GM12872 (cell line): ENCODE measurements at regions not wholly inside any gene's neighbourhood (a gene's known extent, or its start where the extent isn't known, plus 50 kb on each side); places are given as distances from the start of the nearest gene placed in this dataset.

Experiments used
- TF ChIP-seq, protein P1 (sequence below): IDR thresholded peaks from 3 replicates; pipeline ENCODE4 v1.5.1; 2011; ENCODE audit warnings: low read depth, mild to moderate bottlenecking, low read length, moderate library complexity; ENCODE audit not compliant: insufficient read depth

DNA sequence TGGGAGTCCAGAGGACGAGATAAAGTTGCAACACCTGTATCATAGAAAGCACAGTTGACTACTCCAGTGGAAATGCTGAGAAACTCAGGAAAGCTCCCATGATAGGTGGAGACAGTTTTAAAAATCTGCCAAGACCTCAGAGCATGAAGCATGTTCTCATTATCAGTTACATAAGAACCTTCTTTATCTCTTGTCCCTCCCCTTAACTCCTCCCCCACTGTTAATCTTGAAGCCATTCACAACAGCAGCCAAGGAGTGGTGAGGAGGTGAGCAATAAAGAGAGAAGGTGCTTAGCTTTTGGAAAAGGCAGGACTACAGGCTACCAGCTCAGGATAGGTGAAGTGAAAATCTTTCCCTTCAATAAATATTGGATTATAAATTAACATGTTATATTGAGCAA is 657.9 kb downstream of the NYAP2 start:
- TF ChIP-seq, protein P1, sequence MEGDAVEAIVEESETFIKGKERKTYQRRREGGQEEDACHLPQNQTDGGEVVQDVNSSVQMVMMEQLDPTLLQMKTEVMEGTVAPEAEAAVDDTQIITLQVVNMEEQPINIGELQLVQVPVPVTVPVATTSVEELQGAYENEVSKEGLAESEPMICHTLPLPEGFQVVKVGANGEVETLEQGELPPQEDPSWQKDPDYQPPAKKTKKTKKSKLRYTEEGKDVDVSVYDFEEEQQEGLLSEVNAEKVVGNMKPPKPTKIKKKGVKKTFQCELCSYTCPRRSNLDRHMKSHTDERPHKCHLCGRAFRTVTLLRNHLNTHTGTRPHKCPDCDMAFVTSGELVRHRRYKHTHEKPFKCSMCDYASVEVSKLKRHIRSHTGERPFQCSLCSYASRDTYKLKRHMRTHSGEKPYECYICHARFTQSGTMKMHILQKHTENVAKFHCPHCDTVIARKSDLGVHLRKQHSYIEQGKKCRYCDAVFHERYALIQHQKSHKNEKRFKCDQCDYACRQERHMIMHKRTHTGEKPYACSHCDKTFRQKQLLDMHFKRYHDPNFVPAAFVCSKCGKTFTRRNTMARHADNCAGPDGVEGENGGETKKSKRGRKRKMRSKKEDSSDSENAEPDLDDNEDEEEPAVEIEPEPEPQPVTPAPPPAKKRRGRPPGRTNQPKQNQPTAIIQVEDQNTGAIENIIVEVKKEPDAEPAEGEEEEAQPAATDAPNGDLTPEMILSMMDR: no peak

DNA sequence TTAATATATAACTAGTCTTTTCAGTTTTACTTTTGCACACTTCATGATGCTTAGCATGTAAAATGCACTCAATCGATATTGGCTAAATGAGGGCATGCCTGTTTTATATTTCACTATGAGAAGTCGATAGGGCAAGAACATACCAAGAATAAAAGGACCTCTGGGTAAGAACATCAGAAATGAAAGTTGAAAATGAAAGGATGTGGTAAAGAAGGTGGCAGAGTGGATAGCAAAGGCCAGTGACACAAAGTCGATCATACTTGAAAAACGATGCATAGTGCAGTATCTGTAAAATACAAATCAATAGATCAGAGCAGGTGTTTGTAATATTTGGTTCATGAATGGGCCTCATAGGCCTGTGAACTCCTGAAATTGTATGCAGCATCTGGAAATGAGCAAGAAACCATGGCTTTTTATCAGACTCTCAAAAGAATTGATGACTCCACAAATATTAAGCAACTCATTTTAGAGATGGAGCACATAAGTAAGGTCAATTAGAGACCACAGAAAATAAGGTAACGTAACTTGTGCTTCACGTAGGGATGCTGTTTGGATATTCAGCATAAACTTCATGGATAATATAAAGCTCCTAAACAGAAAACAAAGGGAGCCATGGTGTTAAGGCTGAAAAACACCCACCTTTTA is 653.4 kb downstream of the NYAP2 start:
- TF ChIP-seq, protein P1: no peak

DNA sequence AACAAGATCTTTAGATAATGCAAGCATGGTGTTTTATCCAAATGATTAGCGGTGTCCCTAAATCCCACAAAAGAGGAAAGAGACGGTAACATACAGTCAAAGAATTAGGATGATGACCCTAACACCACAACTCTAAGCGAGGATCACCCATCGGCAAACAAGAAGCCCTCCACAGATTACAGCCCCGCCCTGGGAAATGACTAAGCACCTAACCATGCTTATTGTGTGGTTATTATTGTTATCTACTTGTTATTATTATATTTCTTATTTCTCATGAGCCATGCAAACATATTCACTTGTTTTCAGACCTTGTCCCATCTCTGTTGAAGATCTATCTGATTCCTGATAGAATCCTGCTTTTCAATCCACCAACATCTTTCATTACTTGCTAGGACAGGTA is 651.3 kb downstream of the NYAP2 start:
- TF ChIP-seq, protein P1: no peak

DNA sequence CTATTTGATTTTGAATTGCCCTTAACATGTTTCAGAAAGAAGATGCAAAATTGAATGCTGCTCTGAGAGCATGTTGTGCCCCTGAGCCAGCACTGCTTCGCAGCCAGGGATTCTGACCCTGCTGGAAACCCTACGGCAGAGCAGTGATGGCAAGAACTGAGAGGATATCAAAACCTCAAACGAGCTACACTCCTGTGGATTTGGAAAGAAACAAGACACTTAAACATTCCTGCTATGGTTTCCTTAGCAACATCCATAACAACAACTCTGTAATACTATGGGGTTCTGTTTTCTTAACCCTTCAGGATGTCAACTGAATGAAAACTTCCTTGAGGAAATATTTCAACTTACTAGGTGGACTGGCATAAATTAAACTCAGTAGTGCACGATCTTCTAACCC is 649.1 kb downstream of the NYAP2 start:
- TF ChIP-seq, protein P1: no peak

DNA sequence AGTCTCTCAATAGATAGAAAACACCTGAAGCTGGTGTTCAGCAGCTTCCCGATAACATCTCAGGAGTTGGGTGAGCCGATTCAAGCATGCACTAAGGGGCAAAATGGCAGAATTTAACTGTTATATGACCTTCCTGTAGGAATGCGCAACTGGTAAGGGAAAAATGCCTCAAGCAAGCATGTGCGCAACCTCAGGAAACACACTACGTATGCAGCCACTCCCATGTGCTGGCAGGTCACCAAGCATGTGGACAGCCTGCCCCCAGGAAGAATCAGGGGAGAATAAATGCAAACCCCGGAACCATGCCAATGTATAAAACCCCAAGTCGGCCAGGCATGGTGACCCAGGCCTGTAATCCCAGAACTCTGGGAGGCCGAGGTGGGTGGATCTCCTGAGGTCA is 645.6 kb downstream of the NYAP2 start:
- TF ChIP-seq, protein P1: no peak

DNA sequence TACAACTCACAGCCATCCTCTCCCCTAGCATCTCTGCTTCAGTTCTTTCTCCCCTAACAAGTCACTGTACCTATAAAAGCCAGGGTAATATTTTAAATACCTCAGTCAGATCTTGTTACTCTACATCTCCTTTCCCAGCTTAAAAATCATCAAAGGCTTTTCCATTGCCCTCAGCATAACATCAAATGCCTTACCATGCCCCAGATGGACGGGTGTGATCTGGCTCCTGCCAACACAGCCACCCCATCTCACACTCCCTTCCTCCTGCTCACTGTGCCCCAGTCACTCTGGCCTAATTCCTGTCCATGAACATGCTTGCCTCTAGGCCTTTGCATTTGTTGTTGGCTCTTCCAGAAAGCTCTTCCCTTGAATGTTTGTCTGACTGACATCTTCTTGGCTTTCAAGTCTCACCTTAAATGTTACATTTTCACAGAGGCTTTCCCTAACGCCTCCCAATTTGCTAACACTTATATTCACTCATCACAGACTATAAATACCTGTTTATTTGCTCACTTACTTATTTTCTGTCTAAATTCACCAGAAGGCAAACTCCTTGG is 640.9 kb downstream of the NYAP2 start:
- TF ChIP-seq, protein P1: no peak

DNA sequence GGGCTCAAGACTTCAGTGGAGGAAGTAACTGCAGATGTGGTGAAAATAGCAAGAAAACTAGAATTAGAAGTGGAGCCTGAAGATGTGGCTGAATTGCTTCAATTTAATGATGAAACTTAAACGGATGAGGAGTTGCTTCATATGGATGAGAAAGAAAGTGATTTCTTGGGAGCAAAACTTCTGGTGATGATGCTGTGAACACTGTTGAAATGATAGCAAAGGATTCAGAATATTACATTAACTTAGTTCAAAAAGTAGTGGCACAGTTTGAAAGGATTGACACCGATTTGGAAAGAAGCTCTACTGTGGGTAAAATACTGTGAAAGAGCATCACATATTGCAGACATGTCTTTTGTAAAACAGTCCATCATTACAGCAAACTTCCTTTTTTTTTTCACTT is 638.0 kb downstream of the NYAP2 start:
- TF ChIP-seq, protein P1: no peak
